ENCODE measurements at regions not wholly inside any gene's neighbourhood (a gene's known extent, or its start where the extent isn't known, plus 50 kb on each side); places are given as distances from the start of the nearest gene placed in this dataset.

GRCh38 chr4:19544446-19545125 is 707.1 kb upstream of the SLIT2 start:
- DNase-seq (ENCODE audit: low read depth in 2 of 3, low spot score in 2 of 3), result no peak

GRCh38 chr4:19540859-19541540 is 710.7 kb upstream of the SLIT2 start:
- no peak for DNase-seq (ENCODE audit: low read depth in 2 of 3, low spot score in 2 of 3)

GRCh38 chr4:19539201-19539600 is 712.5 kb upstream of the SLIT2 start:
- no peak for DNase-seq (ENCODE audit: low read depth in 2 of 3, low spot score in 2 of 3)

GRCh38 chr4:19534159-19534558 is 717.5 kb upstream of the SLIT2 start:
- no peak for DNase-seq (ENCODE audit: low read depth in 2 of 3, low spot score in 2 of 3)

GRCh38 chr4:19531906-19532848 is 719.5 kb upstream of the SLIT2 start:
- DNase-seq (ENCODE audit: low read depth in 2 of 3, low spot score in 2 of 3), result no peak

- DNase-seq (ENCODE audit: low read depth in 2 of 3, low spot score in 2 of 3), result no peak
These were observed 727.7 kb upstream of the SLIT2 start for GRCh38 chr4:19523964-19524363.

- no peak for DNase-seq (ENCODE audit: low read depth in 2 of 3, low spot score in 2 of 3)
These were observed 728.7 kb upstream of the SLIT2 start for GRCh38 chr4:19522966-19523365.

- no peak for DNase-seq (ENCODE audit: low read depth in 2 of 3, low spot score in 2 of 3)
These were observed 730.7 kb upstream of the SLIT2 start for GRCh38 chr4:19520939-19521520.

- no peak for DNase-seq (ENCODE audit: low read depth in 2 of 3, low spot score in 2 of 3)
These were observed 737.2 kb upstream of the SLIT2 start for GRCh38 chr4:19514276-19515070.

GRCh38 chr4:19512086-19512485 is 739.6 kb upstream of the SLIT2 start:
- DNase-seq (ENCODE audit: low read depth in 2 of 3, low spot score in 2 of 3), result no peak

- DNase-seq (ENCODE audit: low read depth in 2 of 3, low spot score in 2 of 3), result no peak
These were observed 740.7 kb upstream of the SLIT2 start for GRCh38 chr4:19510993-19511392.

GRCh38 chr4:19508442-19508841 is 743.3 kb upstream of the SLIT2 start:
- DNase-seq (ENCODE audit: low read depth in 2 of 3, low spot score in 2 of 3), result no peak

GRCh38 chr4:19497705-19498104 is 754.0 kb upstream of the SLIT2 start:
- DNase-seq (ENCODE audit: low read depth in 2 of 3, low spot score in 2 of 3), result no peak

- DNase-seq (ENCODE audit: low read depth in 2 of 3, low spot score in 2 of 3), result no peak
These were observed 754.9 kb upstream of the SLIT2 start for GRCh38 chr4:19496756-19497155.

- no peak for DNase-seq (ENCODE audit: low read depth in 2 of 3, low spot score in 2 of 3)
These were observed 756.7 kb upstream of the SLIT2 start for GRCh38 chr4:19494961-19495360.

- no peak for DNase-seq (ENCODE audit: low read depth in 2 of 3, low spot score in 2 of 3)
These were observed 759.1 kb upstream of the SLIT2 start for GRCh38 chr4:19492606-19493005.

GRCh38 chr4:19486400-19486799 is 765.3 kb upstream of the SLIT2 start:
- DNase-seq (ENCODE audit: low read depth in 2 of 3, low spot score in 2 of 3), result no peak

- no peak for DNase-seq (ENCODE audit: low read depth in 2 of 3, low spot score in 2 of 3)
These were observed 772.9 kb upstream of the SLIT2 start for GRCh38 chr4:19478791-19479190.

- DNase-seq (ENCODE audit: low read depth in 2 of 3, low spot score in 2 of 3), result no peak
These were observed 778.1 kb upstream of the SLIT2 start for GRCh38 chr4:19473569-19473968.

GRCh38 chr4:19472666-19473065 is 779.0 kb upstream of the SLIT2 start:
- DNase-seq (ENCODE audit: low read depth in 2 of 3, low spot score in 2 of 3), result no peak
